ENCODE measurements at regions not wholly inside any gene's neighbourhood (a gene's known extent, or its start where the extent isn't known, plus 50 kb on each side); places are given as distances from the start of the nearest gene placed in this dataset.

DNA sequence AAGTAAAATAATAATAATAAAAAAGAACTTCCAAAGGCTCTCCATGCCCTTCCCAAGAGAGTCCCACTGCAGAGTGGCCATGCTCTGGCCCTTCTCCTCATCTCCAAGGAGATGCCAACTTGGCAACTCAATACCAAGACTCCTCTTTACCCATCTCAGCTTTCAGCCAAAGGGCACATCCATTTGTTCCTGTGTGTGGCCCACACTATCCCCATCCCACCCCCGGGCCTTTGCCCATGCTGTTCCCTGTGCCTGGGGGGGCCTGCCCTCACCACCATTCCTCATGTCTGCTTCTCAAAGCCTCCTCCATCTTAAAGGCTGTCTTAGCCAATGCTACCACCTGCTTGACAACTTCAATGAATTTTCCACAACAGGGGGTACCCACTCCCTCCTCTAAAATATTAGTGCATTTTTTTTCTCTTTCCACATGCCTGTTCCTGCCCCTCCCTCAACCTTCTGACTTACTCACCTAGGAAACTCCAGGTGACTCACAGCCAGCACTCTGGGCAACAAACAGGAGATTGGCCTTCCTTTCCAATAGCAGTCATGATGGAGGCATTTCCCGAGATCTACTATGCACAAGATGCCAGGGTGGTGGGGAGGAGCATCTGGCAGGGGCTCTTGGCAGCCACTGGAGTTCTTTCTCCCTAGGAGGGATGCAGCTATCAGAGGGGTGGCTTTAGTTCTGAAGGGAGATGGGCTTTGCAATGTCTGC, 109.4 kb upstream of the SMAD3 start:
- Histone ChIP-seq H3K79me2 (ENCODE audit: low read length) (no peaks in the 10 kb centered on the region), H3K9me3 (replicated peaks; ENCODE audit: insufficient read depth, low read length) (no peaks in the 10 kb centered on the region), H3K4me2 (ENCODE audit: low read depth, low read length) (no peak overlapping the region), H2AFZ (ENCODE audit: low read length) (no peak overlapping the region), H3K4me1 (ENCODE audit: low read length) (no peaks in the 10 kb centered on the region), H3K36me3 (replicated peaks; ENCODE audit: insufficient read depth, low read length) (no peaks in the 10 kb centered on the region), H3K27me3 (replicated peaks; ENCODE audit: insufficient read depth, low read length) (no peaks in the 10 kb centered on the region), H3K27ac (ENCODE audit: low read length) (no peak overlapping the region), H3F3A (ENCODE audit: insufficient read depth, low read length) (no peaks in the 10 kb centered on the region), H4K20me1 (ENCODE audit: insufficient read depth, low read length) (no peaks in the 10 kb centered on the region), H3K9ac (ENCODE audit: low read length) (no peak overlapping the region), H3K4me3 (ENCODE audit: low read length) (no peak overlapping the region), H3K9me2 (replicated peaks; ENCODE audit: insufficient read depth, low read length) (no peaks in the 10 kb centered on the region)
- DNase-seq: no peak
- no peak for TF ChIP-seq EZH2 (optimal IDR thresholded peaks at IDR 0.05; ENCODE audit: low read depth, low read length)
- TF ChIP-seq, protein P1, sequence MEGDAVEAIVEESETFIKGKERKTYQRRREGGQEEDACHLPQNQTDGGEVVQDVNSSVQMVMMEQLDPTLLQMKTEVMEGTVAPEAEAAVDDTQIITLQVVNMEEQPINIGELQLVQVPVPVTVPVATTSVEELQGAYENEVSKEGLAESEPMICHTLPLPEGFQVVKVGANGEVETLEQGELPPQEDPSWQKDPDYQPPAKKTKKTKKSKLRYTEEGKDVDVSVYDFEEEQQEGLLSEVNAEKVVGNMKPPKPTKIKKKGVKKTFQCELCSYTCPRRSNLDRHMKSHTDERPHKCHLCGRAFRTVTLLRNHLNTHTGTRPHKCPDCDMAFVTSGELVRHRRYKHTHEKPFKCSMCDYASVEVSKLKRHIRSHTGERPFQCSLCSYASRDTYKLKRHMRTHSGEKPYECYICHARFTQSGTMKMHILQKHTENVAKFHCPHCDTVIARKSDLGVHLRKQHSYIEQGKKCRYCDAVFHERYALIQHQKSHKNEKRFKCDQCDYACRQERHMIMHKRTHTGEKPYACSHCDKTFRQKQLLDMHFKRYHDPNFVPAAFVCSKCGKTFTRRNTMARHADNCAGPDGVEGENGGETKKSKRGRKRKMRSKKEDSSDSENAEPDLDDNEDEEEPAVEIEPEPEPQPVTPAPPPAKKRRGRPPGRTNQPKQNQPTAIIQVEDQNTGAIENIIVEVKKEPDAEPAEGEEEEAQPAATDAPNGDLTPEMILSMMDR (IDR thresholded peaks at IDR 0.05; ENCODE audit: low read length): no peak
- TF ChIP-seq EZH2phosphoT487 (IDR thresholded peaks at IDR 0.05; ENCODE audit: low read length): no peak

DNA sequence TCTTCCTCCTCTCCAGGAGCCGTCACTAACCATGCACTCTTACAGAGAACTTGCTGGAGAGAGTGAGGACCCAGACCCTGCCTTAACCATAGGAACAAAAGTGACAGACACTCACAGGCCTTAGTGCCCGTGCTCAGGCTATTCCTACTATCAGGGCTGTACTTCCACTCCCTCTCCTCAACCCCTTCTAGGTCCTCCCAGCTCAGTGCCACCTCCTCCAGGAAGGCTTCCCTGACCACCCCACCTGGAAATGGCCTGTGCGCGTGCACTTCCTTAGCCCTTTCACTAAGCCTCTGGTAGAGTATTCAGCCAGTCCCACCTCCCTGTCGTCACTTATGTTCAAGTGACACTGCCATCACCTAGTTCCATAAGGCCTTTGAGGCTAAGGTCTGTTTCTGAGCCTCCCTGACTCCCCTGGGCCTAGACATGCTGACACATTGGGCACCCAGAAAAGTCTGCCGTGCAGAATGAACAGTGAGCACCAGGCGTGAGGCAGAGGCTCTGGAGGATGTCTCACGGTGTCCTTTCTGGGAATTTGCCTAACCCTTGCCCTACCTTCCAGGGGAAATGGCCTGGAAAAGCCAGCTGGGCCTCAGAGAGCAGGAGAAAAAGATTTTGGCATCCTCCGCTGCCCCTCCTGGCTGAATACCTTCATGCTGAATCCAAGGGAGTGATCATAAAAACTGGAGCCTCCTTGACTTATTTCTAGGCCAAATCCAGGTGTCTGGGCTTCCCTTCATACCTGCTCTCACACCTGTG, 108.6 kb upstream of the SMAD3 start:
- no peak overlapping the region for H3K4me2 ChIP-seq (ENCODE audit: low read depth, low read length)
- no peak for DNase-seq
- no peak overlapping the region for H3K27ac ChIP-seq (ENCODE audit: low read length)
- TF ChIP-seq, protein P1 (IDR thresholded peaks at IDR 0.05; ENCODE audit: low read length): no peak
- no peak for TF ChIP-seq EZH2 (optimal IDR thresholded peaks at IDR 0.05; ENCODE audit: low read depth, low read length)
- TF ChIP-seq EZH2phosphoT487 (IDR thresholded peaks at IDR 0.05; ENCODE audit: low read length): no peak
- no peaks in the 10 kb centered on the region for H3K9me3 ChIP-seq (replicated peaks; ENCODE audit: insufficient read depth, low read length)
- no peak overlapping the region for H3K9ac ChIP-seq (ENCODE audit: low read length)
- no peaks in the 10 kb centered on the region for H3F3A ChIP-seq (ENCODE audit: insufficient read depth, low read length)
- H3K36me3 ChIP-seq (replicated peaks; ENCODE audit: insufficient read depth, low read length): no peaks in the 10 kb centered on the region
- no peaks in the 10 kb centered on the region for H3K27me3 ChIP-seq (replicated peaks; ENCODE audit: insufficient read depth, low read length)
- H2AFZ ChIP-seq (ENCODE audit: low read length): no peak overlapping the region
- no peaks in the 10 kb centered on the region for H3K9me2 ChIP-seq (replicated peaks; ENCODE audit: insufficient read depth, low read length)
- H3K4me1 ChIP-seq (ENCODE audit: low read length): no peaks in the 10 kb centered on the region
- no peaks in the 10 kb centered on the region for H4K20me1 ChIP-seq (ENCODE audit: insufficient read depth, low read length)
- H3K4me3 ChIP-seq (ENCODE audit: low read length): no peak overlapping the region
- no peaks in the 10 kb centered on the region for H3K79me2 ChIP-seq (ENCODE audit: low read length)

GRCh38 chr15:66957431-66957720, 108.0 kb upstream of the SMAD3 start:
- Histone ChIP-seq H3K9ac (ENCODE audit: low read length) (no peak overlapping the region), H3K27ac (ENCODE audit: low read length) (no peak overlapping the region), H3K36me3 (replicated peaks; ENCODE audit: insufficient read depth, low read length) (no peaks in the 10 kb centered on the region), H3K9me2 (replicated peaks; ENCODE audit: insufficient read depth, low read length) (no peaks in the 10 kb centered on the region), H3K79me2 (ENCODE audit: low read length) (no peaks in the 10 kb centered on the region), H3K9me3 (replicated peaks; ENCODE audit: insufficient read depth, low read length) (no peaks in the 10 kb centered on the region), H3K27me3 (replicated peaks; ENCODE audit: insufficient read depth, low read length) (no peaks in the 10 kb centered on the region), H2AFZ (ENCODE audit: low read length) (no peak overlapping the region), H3K4me1 (ENCODE audit: low read length) (no peaks in the 10 kb centered on the region), H3F3A (ENCODE audit: insufficient read depth, low read length) (no peaks in the 10 kb centered on the region), H3K4me2 (ENCODE audit: low read depth, low read length) (no peak overlapping the region), H3K4me3 (ENCODE audit: low read length) (no peak overlapping the region), H4K20me1 (ENCODE audit: insufficient read depth, low read length) (no peaks in the 10 kb centered on the region)
- TF ChIP-seq, protein P1 (IDR thresholded peaks at IDR 0.05; ENCODE audit: low read length): no peak
- TF ChIP-seq EZH2 (optimal IDR thresholded peaks at IDR 0.05; ENCODE audit: low read depth, low read length): no peak
- no peak for TF ChIP-seq EZH2phosphoT487 (IDR thresholded peaks at IDR 0.05; ENCODE audit: low read length)
- DNase-seq: no peak

Measured in MM.1S (cell line).